Right kidney (tissue), 1 donor: ENCODE measurements at regions not wholly inside any gene's neighbourhood (a gene's known extent, or its start where the extent isn't known, plus 50 kb on each side); places are given as distances from the start of the nearest gene placed in this dataset.

Experiments
- DNase-seq: peaks from one replicate; pipeline ENCODE4 v3.0.0-alpha.2; 2016

- no peak for DNase-seq
Observed at GRCh38 chr2:172366596-172367150, 60.7 kb upstream of the ITGA6 start.

GRCh38 chr2:172370821-172371455, 56.4 kb upstream of the ITGA6 start:
- DNase-seq: no peak

GRCh38 chr2:172372436-172372835, 55.0 kb upstream of the ITGA6 start:
- no peak for DNase-seq

- DNase-seq: no peak
Observed at GRCh38 chr2:172373076-172373475, 54.3 kb upstream of the ITGA6 start.

GRCh38 chr2:172373766-172374165, 53.6 kb upstream of the ITGA6 start:
- no peak for DNase-seq

- no peak for DNase-seq
Observed at GRCh38 chr2:172374318-172375240, 52.8 kb upstream of the ITGA6 start.

GRCh38 chr2:172375251-172375650, 52.1 kb upstream of the ITGA6 start:
- DNase-seq: no peak

- DNase-seq: no peak
Observed at GRCh38 chr2:172376016-172376415, 51.4 kb upstream of the ITGA6 start.

- no peak for DNase-seq
Observed at GRCh38 chr2:172376505-172377125, 50.8 kb upstream of the ITGA6 start.

- DNase-seq: no peak
Observed at GRCh38 chr2:172377408-172377807, 50.0 kb upstream of the ITGA6 start.
